HG02973 (cell line): ENCODE measurements at regions not wholly inside any gene's neighbourhood (a gene's known extent, or its start where the extent isn't known, plus 50 kb on each side); places are given as distances from the start of the nearest gene placed in this dataset.

Experiments
- ATAC-seq: cut with Tn5 transposase; IDR thresholded peaks from one replicate; pipeline ENCODE4 v1.9.1; 2021; ENCODE audit warnings: moderate library complexity; ENCODE audit not compliant: unreplicated experiment

GRCh38 chr4:178258603-178259002, 816.4 kb upstream of the AGA start:
- no peak for ATAC-seq

DNA sequence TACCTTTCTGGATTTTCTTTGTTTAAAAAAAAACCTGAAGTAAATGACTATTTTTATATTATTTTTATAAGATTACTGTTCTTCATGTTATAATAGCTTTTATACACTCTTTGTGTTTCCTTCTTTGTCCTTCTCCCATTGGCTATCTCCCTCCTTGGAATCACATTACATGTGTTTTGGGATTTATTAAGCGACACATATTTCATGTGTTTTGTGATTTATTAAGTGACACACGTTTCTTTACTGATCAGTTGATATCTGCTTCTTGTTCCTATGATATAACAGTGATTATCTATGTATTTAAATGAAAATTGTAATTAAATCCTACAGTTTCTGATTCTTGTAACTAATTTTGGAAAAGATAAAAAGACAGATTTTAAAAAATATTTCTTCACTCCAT, 817.3 kb upstream of the AGA start:
- no peak for ATAC-seq

DNA sequence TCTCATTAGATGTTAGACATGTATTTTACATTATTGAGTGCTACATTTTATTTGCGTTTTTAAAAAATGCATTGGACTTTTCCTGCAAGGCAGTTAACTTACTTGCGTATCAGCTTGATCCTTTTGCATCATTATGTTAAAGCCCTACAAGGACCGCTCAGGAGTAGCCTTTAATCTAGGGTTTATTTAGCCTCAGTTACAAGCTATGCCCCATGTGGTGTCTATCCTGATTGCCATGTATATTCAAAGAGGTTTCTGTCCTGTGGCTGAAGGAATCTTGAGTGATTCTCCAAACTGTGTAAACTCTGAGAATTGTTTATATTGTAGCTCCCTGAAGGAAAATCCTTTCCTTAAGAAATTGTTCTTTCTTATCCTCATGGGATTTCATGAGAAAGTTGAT, 821.8 kb upstream of the AGA start:
- ATAC-seq = no peak

GRCh38 chr4:178271386-178271785, 829.1 kb upstream of the AGA start:
- ATAC-seq = no peak

DNA sequence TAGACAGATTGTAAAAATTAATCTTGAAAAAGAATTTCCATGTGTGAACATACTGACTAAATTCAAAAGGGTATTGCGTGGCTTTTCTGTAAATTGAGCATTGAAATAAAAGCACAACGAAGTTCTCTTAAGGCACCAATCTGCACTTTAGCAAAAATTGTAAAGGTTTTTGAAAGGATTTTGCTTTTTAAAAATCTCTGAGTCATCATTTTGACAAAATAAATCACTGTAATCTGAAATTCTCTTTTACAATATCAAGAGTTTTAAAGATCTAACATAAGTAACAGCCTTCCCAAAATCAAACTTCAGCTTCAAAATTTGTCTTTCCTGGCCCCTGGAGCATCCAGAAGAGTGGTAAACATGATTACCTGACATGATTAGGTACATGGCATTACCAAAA, 830.9 kb upstream of the AGA start:
- no peak for ATAC-seq

GRCh38 chr4:178275671-178276360, 833.6 kb upstream of the AGA start:
- no peak for ATAC-seq

GRCh38 chr4:178280362-178280761, 838.1 kb upstream of the AGA start:
- ATAC-seq = no peak

DNA sequence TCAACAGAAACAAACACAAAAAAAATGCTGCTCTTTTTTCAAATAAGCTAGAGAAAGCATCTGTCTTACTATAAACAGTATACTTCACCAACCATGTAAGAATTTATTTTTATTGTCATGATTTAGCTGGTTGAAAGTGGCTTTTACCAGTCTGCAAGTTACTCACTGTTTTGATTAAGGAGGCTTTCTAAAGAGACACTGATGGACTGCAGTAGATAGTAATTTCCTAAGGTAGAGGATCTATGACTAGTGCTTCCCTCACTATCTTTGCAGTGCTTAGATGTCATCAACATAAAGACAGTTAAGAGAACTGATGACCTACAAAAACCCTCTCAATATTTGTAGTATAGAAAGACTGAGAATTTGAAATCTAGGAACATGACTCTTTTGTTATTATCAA, 846.2 kb upstream of the AGA start:
- no peak for ATAC-seq

DNA sequence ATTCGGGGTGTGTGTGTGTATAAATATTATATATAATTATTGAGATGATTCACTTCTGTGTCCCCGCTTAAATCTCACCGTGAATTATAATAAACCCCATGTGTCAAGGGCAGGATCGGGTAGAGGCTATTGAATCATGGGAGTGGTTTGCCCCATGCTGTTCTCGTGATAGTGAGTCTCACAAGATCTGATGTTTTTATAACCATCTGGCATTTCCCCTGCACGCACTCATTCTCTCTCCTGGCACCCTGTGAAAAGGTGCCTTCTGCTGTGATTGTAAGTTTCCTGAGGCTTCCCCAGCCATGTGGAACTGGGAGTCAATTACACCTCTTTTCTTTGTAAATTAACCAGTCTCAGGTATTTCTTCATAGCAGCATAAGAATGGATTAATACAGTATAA, 851.4 kb upstream of the AGA start:
- no peak for ATAC-seq

DNA sequence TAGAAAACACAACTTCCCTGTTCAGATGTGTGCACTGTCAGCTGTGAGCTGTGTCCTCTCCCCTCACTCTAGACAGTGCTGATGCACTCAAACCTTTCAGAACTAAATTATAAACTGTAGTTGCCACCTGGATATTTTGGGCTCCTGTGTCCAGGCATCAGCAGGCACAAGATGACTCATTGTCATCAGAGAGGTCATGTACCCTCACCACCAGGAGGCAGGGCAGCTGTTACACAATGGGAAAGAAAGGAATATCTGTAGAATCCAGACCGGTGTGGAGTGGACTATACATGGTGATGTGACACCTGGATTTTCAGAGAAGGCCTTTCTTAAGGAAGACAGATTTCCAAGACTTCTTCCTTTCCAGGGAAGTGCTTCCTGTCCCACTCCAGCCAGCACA, 854.4 kb upstream of the AGA start:
- ATAC-seq = no peak

DNA sequence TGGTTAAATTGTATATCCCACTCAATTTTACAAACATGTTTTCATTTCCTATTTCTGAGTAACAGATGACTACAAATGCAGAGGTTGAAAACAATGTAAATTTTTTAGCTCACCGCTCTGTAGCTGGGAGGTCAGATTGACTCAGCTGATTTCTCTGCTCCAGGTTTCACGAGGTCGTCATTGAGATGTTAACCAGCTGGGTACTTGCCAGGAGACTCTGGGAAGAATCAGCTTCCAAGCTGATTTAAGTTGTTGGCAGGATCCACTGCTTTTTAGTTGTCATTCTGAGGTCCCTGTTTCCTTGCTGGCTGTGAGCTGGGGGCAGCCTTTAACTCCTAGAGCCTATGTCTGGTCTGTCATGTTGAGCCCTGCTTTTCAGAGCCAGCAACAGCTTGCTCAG, 864.3 kb upstream of the AGA start:
- no peak for ATAC-seq

DNA sequence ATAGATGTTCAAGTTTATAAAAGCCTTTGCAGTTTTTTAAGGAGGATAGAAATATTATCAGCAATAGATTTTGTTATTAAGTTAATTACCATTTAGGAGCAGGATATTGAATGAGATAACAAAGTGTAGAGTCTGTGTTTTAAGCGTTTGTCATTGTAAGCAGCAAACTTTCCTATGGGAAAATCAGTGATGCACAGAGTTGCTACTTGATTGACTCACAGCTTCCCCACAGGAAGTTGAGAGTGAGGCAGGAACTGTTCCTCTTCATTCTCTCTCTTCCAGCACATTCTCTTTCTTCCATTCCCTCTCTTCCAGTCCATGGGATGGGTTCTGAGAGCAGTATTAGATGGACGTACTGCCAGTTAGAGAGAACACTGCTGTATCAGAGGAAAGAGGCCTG, 867.7 kb upstream of the AGA start:
- ATAC-seq = no peak

GRCh38 chr4:178311997-178312396, 869.8 kb upstream of the AGA start:
- no peak for ATAC-seq

DNA sequence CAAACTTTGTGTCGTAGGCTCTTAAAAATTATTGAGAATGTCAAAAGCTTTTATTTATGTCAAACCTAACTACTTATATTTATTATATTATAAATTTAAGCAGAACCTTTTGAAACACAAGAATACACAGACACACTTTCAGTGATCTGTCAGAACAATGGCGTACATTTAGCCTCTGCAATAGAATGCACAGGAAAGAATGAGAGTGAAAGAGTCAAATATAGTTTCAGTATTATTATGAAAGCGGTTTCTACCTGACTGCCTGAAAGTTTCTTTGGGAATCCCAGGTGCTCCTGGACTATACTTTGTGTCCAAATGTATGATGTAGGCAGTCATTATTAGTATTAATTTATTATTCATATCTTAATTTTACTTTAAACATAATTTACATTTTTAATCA, 872.0 kb upstream of the AGA start:
- ATAC-seq = no peak

- no peak for ATAC-seq
Observed at GRCh38 chr4:178316211-178316610, 874.0 kb upstream of the AGA start.

DNA sequence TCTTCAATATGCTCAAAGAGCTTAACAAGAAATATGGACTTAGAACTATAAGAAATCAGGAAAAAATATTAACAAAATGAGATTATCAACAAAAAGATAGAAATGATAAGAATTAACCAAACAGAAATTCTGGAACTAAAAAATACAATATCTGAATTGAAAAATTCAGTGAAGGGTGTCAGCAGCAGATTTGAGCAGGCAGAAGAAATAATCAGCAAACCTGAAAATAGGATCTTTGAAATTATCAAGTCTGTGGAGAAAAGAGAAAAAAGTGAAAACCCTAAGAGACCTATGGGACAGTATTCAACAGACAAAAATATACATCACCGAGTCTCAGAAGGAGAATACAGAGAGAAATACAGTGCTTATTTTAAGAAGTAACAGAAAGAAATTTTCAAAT, 877.8 kb upstream of the AGA start:
- ATAC-seq = no peak

GRCh38 chr4:178322524-178323183, 880.4 kb upstream of the AGA start:
- no peak for ATAC-seq

DNA sequence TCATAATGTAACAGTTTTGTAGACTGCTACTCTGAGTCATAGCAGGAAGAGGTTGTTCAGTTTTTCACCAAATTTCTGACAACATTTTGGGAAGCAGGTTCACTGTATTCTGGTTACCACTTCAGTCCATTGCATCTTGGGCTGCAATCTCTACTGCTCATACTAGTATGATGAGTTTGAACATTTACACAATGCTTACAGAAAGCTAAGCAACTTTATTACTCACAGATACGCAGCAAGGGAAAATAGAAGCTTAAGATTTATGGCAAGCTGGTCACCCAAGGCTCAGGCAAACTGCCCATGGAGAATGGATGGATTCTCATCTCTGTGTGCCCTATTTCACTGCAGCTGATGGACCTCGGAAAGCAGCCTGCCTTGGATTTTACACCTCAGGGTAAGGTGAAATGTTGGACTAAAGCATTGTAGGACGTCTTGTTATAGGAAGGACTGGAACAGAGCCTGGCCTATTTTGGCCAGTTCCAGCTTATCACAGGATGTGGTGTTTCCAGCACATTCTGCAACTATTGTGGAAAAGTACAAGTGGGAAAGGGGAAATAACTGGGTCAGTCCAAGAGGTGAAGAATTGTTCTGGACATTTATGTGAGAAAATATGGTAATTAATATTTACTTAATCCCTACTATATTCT, 887.1 kb upstream of the AGA start:
- ATAC-seq = no peak

DNA sequence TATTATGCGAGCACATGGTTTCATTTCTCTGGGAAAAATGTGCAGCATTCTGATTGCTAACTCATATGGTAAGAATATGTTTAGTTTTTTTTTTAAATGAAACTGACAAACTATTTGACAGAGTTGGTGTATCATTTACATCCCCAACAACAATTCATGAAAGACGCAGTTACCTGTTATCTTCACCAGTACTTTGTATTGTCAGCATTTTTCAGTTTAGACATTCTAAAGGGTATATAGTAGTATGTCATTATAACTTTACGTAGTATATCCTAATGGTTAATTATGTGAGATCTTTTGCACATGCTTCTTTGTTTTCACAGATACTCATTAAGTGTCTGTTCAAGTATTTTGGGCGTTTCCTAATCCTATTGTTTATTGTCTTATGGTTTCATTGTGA, 891.1 kb upstream of the AGA start:
- no peak for ATAC-seq

DNA sequence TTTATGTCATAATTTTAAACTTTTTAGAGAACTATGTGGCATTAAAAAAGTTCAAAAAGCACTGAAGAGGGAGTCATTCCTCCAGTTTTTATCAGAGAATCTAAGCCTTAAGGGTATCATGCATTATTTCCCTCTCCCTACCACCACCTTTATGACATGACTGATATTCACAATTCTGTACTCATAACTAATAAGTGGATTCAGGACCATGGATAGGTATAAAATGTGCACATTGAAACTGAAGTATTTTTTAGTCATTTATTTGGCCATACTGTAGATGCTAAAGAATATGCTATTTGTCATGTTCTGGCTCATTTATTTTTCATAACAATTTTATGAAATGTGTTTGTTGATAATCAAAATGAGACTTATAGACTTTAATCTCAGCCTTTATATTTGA, 897.5 kb upstream of the AGA start:
- ATAC-seq = no peak

- no peak for ATAC-seq
Observed at GRCh38 chr4:178340468-178340867, 898.2 kb upstream of the AGA start.

DNA sequence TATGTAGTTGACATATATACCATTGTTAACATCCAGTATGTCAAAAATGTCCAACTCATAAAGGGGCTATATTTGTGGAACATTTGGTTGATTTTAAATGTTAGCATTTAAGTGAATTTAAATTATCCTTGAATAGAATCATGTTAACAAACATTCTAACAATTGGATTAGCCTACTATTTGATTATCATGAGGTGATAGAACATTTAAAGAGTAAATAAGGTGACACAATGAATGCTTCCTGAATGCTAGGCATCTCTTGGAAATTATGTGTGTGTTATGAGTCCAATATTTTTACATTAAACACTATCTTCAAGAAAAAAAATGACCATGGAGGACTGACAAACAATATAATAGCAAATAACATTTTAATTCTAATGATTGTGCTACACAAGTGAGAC, 901.9 kb upstream of the AGA start:
- ATAC-seq = no peak

- no peak for ATAC-seq
Observed at GRCh38 chr4:178347111-178347510, 904.9 kb upstream of the AGA start.
